ENCODE measurements at regions not wholly inside any gene's neighbourhood (a gene's known extent, or its start where the extent isn't known, plus 50 kb on each side); places are given as distances from the start of the nearest gene placed in this dataset.
"Not testable (repeated sequence)": the region's sequence is repeated elsewhere in the genome, so short reads cannot be mapped to it uniquely, and the experiment has no call there.

- Histone ChIP-seq H3K27me3 (no peaks in the 10 kb centered on the region), H3K9me3 (no peaks in the 10 kb centered on the region), H3K4me1 (no peaks in the 10 kb centered on the region), H3K27ac (no peak overlapping the region), H3K36me3 (no peaks in the 10 kb centered on the region), H3K4me3 (replicated peaks in 1 of 3) (no peak overlapping the region)
- TF ChIP-seq POLR2A (IDR thresholded peaks at IDR 0.05), result no peak
- TF ChIP-seq, protein P1, sequence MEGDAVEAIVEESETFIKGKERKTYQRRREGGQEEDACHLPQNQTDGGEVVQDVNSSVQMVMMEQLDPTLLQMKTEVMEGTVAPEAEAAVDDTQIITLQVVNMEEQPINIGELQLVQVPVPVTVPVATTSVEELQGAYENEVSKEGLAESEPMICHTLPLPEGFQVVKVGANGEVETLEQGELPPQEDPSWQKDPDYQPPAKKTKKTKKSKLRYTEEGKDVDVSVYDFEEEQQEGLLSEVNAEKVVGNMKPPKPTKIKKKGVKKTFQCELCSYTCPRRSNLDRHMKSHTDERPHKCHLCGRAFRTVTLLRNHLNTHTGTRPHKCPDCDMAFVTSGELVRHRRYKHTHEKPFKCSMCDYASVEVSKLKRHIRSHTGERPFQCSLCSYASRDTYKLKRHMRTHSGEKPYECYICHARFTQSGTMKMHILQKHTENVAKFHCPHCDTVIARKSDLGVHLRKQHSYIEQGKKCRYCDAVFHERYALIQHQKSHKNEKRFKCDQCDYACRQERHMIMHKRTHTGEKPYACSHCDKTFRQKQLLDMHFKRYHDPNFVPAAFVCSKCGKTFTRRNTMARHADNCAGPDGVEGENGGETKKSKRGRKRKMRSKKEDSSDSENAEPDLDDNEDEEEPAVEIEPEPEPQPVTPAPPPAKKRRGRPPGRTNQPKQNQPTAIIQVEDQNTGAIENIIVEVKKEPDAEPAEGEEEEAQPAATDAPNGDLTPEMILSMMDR (IDR thresholded peaks at IDR 0.05), result no peak
- intact Hi-C loops (cut with DNase I), result no loop called here
- no peak for DNase-seq
- 81 to 82% methylated on average over 3 of the region's 3 CpGs for WGBS, 2 donors
These were observed 357.8 kb downstream of the TBL1XR1 start for GRCh38 chr3:176839466-176839865.

GRCh38 chr3:176827244-176827643, 370.0 kb downstream of the TBL1XR1 start:
- WGBS, 2 donors, result 92 to 93% methylated on average over 15 of the region's 15 CpGs
- H3K27ac ChIP-seq; H3K4me3 ChIP-seq (replicated peaks in 1 of 3); H3K36me3 ChIP-seq; H3K4me1 ChIP-seq; DNase-seq; intact Hi-C loops (cut with DNase I); H3K27me3 ChIP-seq; H3K9me3 ChIP-seq: not testable (repeated sequence)

DNA sequence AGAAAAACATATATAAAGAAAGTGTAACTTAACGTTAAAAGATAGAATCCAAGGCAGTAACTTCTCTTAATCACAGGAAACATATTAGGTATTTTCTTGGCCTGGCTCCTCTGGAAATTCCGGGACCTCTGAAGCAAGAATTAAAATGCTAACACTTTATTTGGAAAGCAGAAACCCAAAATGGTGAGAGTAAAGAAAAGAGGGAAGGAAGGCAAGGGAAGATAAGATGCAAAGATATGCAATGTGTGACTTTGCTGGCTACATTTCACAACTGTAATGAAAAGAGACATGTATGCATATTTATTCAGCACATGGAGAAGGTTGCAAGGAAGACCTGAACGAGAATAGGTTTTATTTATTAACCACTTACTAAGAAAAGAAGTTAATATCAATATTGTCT, 372.5 kb downstream of the TBL1XR1 start:
- Histone ChIP-seq H3K36me3 (no peaks in the 10 kb centered on the region), H3K9me3 (no peaks in the 10 kb centered on the region), H3K4me1 (no peaks in the 10 kb centered on the region), H3K27me3 (no peaks in the 10 kb centered on the region), H3K27ac (no peak overlapping the region), H3K4me3 (replicated peaks in 1 of 3) (no peak overlapping the region)
- WGBS, 2 donors, result 39 to 49% methylated on average over 3 of the region's 3 CpGs
- TF ChIP-seq, protein P1 (IDR thresholded peaks at IDR 0.05), result no peak
- no peak for TF ChIP-seq POLR2A (IDR thresholded peaks at IDR 0.05)
- no peak for DNase-seq
- intact Hi-C loops (cut with DNase I), result no loop called here

- TF ChIP-seq POLR2A (IDR thresholded peaks at IDR 0.05), result no peak
- TF ChIP-seq, protein P1 (IDR thresholded peaks at IDR 0.05), result no peak
- no peak overlapping the region for H3K4me3 ChIP-seq (replicated peaks in 1 of 3)
- no peaks in the 10 kb centered on the region for H3K4me1 ChIP-seq
- no peak for DNase-seq
- H3K36me3 ChIP-seq, result no peaks in the 10 kb centered on the region
- WGBS, 2 donors, result 79 to 85% methylated on average over 2 of the region's 2 CpGs
- intact Hi-C loops (cut with DNase I), result no loop called here
- no peaks in the 10 kb centered on the region for H3K9me3 ChIP-seq
- no peaks in the 10 kb centered on the region for H3K27me3 ChIP-seq
- no peak overlapping the region for H3K27ac ChIP-seq
These were observed 376.5 kb downstream of the TBL1XR1 start for GRCh38 chr3:176820764-176821163.

DNA sequence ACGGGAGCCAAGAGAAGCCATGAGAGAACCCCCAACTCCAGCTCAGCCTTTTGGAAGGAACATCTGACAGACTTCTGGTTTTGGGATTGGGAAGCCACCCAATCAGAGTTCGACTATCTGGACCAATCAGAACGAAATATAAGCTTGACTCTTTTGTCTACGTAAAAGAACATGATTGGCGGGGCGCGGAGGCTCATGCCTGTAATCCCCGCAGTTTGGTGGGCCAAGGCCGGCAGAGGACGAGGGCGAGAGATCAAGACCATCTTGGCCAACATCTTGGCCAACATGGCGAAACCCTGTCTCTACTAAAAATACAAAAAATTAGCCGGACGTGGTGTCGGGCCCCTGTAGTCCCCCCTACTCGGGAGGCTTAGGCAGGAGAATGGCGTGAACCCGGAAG, 380.3 kb downstream of the TBL1XR1 start:
- intact Hi-C loops (cut with DNase I), result no loop called here
- Histone ChIP-seq H3K4me3 (replicated peaks in 1 of 3) (no peak overlapping the region), H3K27me3 (no peaks in the 10 kb centered on the region), H3K27ac (no peak overlapping the region), H3K36me3 (no peaks in the 10 kb centered on the region), H3K9me3 (no peaks in the 10 kb centered on the region), H3K4me1 (peaks cover 0 to 10% of the 10 kb centered on the region in 2 donors)
- DNase-seq, result no peak
- 89 to 92% methylated on average over 18 of the region's 18 CpGs for WGBS, 2 donors
- TF ChIP-seq POLR2A (IDR thresholded peaks at IDR 0.05), result no peak
- TF ChIP-seq, protein P1 (IDR thresholded peaks at IDR 0.05), result no peak

DNA sequence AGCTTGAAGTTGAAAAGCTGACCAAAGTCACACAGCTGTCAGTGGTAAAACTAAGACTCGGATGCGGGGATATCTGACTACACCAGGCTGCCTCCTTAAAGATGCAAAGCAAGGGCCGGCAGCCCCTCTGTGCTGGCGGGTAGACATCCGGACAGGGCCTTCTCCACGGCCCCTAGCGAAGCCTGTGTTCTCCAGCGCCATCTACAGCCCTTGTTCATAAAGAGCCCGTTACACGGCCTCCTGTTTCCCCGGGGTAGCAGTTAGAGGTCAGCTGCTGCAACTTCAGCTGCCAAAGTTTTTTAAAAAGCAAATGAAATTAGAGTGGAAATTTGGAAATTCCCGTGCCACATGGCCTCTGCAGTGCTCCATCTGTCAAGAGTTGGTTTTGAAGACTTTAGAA, 383.0 kb downstream of the TBL1XR1 start:
- peak; percentile 16 to 21 for DNase-seq
- Histone ChIP-seq H3K4me3 (replicated peaks in 1 of 3) (no peak overlapping the region), H3K36me3 (no peaks in the 10 kb centered on the region), H3K9me3 (no peaks in the 10 kb centered on the region), H3K27me3 (no peaks in the 10 kb centered on the region), H3K27ac (no peak overlapping the region), H3K4me1 (peaks cover 0 to 13% of the 10 kb centered on the region in 2 donors)
- intact Hi-C loops (cut with DNase I), result no loop called here
- TF ChIP-seq, protein P1 (IDR thresholded peaks at IDR 0.05), result peak in 2 of 6 experiments; percentile 8 to 45
- no peak for TF ChIP-seq POLR2A (IDR thresholded peaks at IDR 0.05)
- 42 to 51% methylated on average over 12 of the region's 12 CpGs for WGBS, 2 donors

Data from thyroid gland (tissue), 4 donors.